ENCODE measurements at regions not wholly inside any gene's neighbourhood (a gene's known extent, or its start where the extent isn't known, plus 50 kb on each side); places are given as distances from the start of the nearest gene placed in this dataset.

DNA sequence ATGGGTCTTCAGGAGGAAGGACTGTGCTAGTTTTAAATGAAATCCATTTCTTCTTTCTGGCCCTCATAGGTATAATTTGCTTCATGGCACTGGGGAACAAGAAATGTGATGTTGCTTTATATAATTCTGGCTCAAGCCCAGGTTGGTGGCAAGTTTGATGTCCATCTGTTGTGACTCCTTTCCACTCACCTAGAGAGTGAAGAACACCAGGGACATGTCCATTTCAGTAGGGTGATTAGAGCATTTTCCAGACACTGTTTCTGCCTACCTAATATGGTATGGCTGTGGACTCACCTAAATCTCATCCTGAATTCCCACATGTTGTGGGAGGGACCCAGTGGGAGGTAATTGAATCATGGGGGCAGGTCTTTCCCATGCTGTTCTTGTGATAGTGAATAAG lies 278.1 kb downstream of the LMX1A start:
- no peak overlapping the region for H3K27ac ChIP-seq
- H3K27me3 ChIP-seq (ENCODE audit: insufficient read depth in 3 of 3, low read length in 2 of 3): no peaks in the 10 kb centered on the region
- ATAC-seq: no peak
- no peaks in the 10 kb centered on the region for H3K36me3 ChIP-seq (ENCODE audit: insufficient read depth in 1 of 2, low read depth in 1 of 2)
- H3K9me3 ChIP-seq: no peaks in the 10 kb centered on the region
- no peaks in the 10 kb centered on the region for H3K4me1 ChIP-seq
- TF ChIP-seq, protein P1, sequence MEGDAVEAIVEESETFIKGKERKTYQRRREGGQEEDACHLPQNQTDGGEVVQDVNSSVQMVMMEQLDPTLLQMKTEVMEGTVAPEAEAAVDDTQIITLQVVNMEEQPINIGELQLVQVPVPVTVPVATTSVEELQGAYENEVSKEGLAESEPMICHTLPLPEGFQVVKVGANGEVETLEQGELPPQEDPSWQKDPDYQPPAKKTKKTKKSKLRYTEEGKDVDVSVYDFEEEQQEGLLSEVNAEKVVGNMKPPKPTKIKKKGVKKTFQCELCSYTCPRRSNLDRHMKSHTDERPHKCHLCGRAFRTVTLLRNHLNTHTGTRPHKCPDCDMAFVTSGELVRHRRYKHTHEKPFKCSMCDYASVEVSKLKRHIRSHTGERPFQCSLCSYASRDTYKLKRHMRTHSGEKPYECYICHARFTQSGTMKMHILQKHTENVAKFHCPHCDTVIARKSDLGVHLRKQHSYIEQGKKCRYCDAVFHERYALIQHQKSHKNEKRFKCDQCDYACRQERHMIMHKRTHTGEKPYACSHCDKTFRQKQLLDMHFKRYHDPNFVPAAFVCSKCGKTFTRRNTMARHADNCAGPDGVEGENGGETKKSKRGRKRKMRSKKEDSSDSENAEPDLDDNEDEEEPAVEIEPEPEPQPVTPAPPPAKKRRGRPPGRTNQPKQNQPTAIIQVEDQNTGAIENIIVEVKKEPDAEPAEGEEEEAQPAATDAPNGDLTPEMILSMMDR (IDR thresholded peaks at IDR 0.05): no peak
- no peak for DNase-seq
- intact Hi-C loops (cut with DNase I): loop anchor here in 1 of 2 donors (10.0 kb wide), 2 partner anchors 254 to 1544 kb away; no protein-coding TSS in a partner anchor
- no peak overlapping the region for H3K4me3 ChIP-seq

DNA sequence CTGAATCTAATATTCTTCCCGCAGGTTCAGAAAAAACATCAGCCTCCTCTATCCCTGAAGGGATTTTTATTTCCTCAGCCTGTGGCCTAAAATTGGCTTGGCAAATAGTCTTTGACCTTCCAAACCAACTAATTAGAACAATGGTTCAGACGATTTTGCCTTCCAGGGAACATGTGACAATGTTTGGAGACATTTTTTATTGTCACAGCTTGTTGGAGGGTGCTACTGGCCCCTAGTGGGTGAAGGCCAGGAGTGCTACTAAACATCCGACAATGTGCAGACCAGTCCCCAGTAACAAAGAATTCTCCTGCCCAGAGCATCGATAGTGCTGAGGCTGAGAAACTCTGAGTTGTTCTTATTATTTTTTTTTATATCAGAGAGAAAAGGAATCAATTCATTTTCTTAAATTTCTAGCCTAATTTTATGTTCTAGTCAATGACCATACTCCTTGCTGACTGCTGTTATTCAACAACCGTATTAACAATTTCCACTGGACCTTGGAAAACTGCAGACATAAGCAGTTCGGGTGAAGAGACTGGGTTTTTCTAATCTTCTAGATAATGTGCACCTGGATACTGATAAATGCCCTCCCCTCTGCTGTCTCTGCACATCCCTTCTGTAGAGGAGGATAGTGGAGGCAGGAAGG lies 280.7 kb downstream of the LMX1A start:
- no peak for ATAC-seq
- WGBS, 3 donors: 55 to 58% (median 56%) methylated on average over 6 of the region's 6 CpGs
- H3K36me3 ChIP-seq (ENCODE audit: insufficient read depth in 1 of 2, low read depth in 1 of 2): no peaks in the 10 kb centered on the region

DNA sequence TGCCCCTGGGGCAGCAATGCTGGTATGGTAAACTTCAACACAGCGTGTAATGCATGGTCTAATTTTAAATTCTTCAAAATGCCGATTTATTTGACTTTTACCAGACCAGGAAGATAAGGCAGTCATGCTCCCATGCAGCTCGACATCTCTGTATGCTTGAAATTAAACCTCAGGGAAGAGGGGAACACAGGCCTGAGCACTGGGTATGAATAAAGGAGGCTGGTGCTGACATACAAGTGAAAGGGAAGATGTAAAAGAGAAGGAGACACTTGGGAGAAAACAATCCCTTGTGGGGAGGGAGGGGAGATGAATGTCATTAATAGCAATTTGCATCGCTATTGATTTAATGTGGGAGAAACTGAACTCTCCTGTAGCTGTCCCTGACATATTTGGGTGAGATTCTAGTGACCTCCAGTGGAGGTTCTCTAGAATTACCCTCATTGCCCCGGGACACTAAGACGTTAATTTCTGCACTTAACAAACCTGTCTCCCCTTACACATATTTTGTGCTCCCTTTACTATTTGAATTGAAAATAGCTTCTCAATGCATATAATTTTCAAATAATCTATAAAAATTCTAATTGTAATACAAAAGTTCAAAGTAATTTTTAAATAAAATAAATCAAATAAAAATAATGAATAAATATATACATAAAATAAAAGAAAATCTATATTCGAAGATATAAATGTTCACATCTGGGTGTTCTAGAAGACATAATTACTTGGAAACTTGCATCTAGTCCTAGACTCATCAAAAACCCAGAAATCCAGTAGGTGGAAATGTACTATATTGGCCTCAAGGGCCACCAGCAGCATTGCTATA lies 283.1 kb downstream of the LMX1A start:
- ATAC-seq: peak; percentile 58 to 92 (median 76)

More for the DNA sequence above, 280.7 kb downstream of the LMX1A start:
- DNase-seq: no peak
- Histone ChIP-seq H3K27me3 (ENCODE audit: insufficient read depth in 3 of 3, low read length in 2 of 3) (no peaks in the 10 kb centered on the region), H3K9me3 (no peaks in the 10 kb centered on the region), H3K27ac (no peak overlapping the region), H3K4me3 (no peak overlapping the region), H3K4me1 (no peaks in the 10 kb centered on the region)
- TF ChIP-seq, protein P1 (IDR thresholded peaks at IDR 0.05): peak; percentile 37
- intact Hi-C loops (cut with DNase I): loop anchor here in 1 of 2 donors (10.0 kb wide), 2 partner anchors 251 to 1541 kb away; no protein-coding TSS in a partner anchor

DNA sequence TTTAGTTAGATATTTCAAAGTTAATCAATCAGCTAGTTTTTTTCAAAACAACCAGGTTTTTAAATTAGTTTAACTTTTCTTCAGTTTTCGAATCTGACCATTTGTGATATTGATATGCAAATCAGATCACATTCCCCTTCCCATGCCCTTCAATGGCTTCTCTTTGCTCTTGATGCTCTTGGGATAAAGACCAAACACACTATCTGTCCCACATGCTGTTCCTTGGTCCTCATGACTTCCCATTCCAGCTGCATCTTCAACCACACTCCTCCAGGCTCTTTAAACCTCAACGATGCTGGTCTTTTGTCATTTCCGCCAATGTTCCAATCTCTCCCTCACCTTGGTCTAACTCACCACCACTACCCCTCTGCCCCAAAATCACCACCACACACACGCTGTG lies 285.8 kb downstream of the LMX1A start:
- Histone ChIP-seq H3K27ac (no peak overlapping the region), H3K9me3 (no peaks in the 10 kb centered on the region), H3K4me3 (no peak overlapping the region), H3K36me3 (ENCODE audit: insufficient read depth in 1 of 2, low read depth in 1 of 2) (no peaks in the 10 kb centered on the region), H3K4me1 (no peaks in the 10 kb centered on the region), H3K27me3 (ENCODE audit: insufficient read depth in 3 of 3, low read length in 2 of 3) (no peaks in the 10 kb centered on the region)
- DNase-seq (no peak), ATAC-seq (no peak)
- TF ChIP-seq, protein P1 (IDR thresholded peaks at IDR 0.05): no peak
- WGBS, 3 donors: 90 to 98% (median 90%) methylated on average over 4 of the region's 4 CpGs
- intact Hi-C loops (cut with DNase I): loop anchor here (5.0 to 10.0 kb wide), 3 partner anchors 246 to 1708 kb away; no protein-coding TSS in a partner anchor

More for the DNA sequence above, 283.1 kb downstream of the LMX1A start:
- Histone ChIP-seq H3K36me3 (ENCODE audit: insufficient read depth in 1 of 2, low read depth in 1 of 2) (no peaks in the 10 kb centered on the region), H3K27ac (no peak overlapping the region), H3K9me3 (no peaks in the 10 kb centered on the region), H3K27me3 (ENCODE audit: insufficient read depth in 3 of 3, low read length in 2 of 3) (no peaks in the 10 kb centered on the region), H3K4me3 (no peak overlapping the region), H3K4me1 (no peaks in the 10 kb centered on the region)
- no peak for DNase-seq
- intact Hi-C loops (cut with DNase I): loop anchor here (2.0 to 10.0 kb wide), 4 partner anchors 249 to 1711 kb away; no protein-coding TSS in a partner anchor
- TF ChIP-seq, protein P1 (IDR thresholded peaks at IDR 0.05): peak; percentile 85
- 36 to 39% (median 36%) methylated on average over 7 of the region's 7 CpGs for WGBS, 3 donors

Data from psoas muscle (tissue), 7 donors.